K562 (cell line): ENCODE measurements at regions not wholly inside any gene's neighbourhood (a gene's known extent, or its start where the extent isn't known, plus 50 kb on each side); places are given as distances from the start of the nearest gene placed in this dataset.
"Not testable (repeated sequence)": the region's sequence is repeated elsewhere in the genome, so short reads cannot be mapped to it uniquely, and the experiment has no call there.

Experiments
- CTBP1 ChIP-seq: fragments of 450-650 bp; IDR thresholded peaks from 2 replicates; pipeline ENCODE4 v1.6.1; 2016; ENCODE audit warnings: borderline replicate concordance
- EZH2 ChIP-seq: IDR thresholded peaks from 2 replicates; pipeline ENCODE4 v1.6.1; 2012; ENCODE audit warnings: low read depth, mild to moderate bottlenecking, inconsistent platforms, low read length, borderline replicate concordance
- HNRNPH1 ChIP-seq: fragments of 200-400 bp; formaldehyde crosslinking; optimal IDR thresholded peaks from 2 replicates; pipeline ENCODE3; 2017; ENCODE audit warnings: low read depth, mild to moderate bottlenecking, low read length, moderate library complexity
- KDM5B ChIP-seq: fragments of 200-600 bp; sonication (generic); IDR thresholded peaks from 2 replicates; pipeline ENCODE4 v1.6.1; 2012; ENCODE audit warnings: low read depth, mild to moderate bottlenecking, moderate library complexity, low read length, control low read depth, inconsistent platforms; ENCODE audit not compliant: insufficient replicate concordance
- MAFK ChIP-seq: IDR thresholded peaks from 2 replicates; pipeline ENCODE4 v1.6.1; 2011; ENCODE audit warnings: low read length, improper control_type of control experiment
- MTA3 ChIP-seq: fragments of 450-650 bp; formaldehyde crosslinking; IDR thresholded peaks from 2 replicates; pipeline ENCODE4 v1.6.1; 2017; ENCODE audit warnings: mild to moderate bottlenecking, borderline replicate concordance
- RNF2 ChIP-seq: sonication (generic); IDR thresholded peaks from 2 replicates; pipeline ENCODE4 v1.6.1; 2016
- SRF ChIP-seq, 2 experiments: fragments of 250-450, 450-650 bp in 1 of 2; sonication (Bioruptor Pico) in 1 of 2; sonication (generic) in 1 of 2; formaldehyde crosslinking; IDR thresholded peaks; 2 replicates each; pipeline versions ENCODE4 v1.5.0 to v1.5.1; 2020 to 2022; ENCODE audit warnings: mild to moderate bottlenecking in 1 of 2, missing genetic modification reagents in 1 of 2
- ZNF274 ChIP-seq: IDR thresholded peaks from 2 replicates; pipeline ENCODE4 v1.6.1; 2011; ENCODE audit warnings: low read depth, mild to moderate bottlenecking, low read length, moderate library complexity, borderline replicate concordance
- ZNF699 ChIP-seq: fragments of 250-450 bp; sonication (Bioruptor Pico); IDR thresholded peaks from 2 replicates; pipeline ENCODE4 v1.8.0; 2021; ENCODE audit warnings: mild to moderate bottlenecking, moderate library complexity; ENCODE audit not compliant: insufficient replicate concordance
- TF ChIP-seq, protein P1 (sequence below): fragments of 200-800 bp; sonication (Bioruptor generic); IDR thresholded peaks from 2 replicates; pipeline ENCODE4 v1.6.1; 2017; ENCODE audit warnings: missing genetic modification characterization, missing compliant biosample characterization
- TF ChIP-seq, protein P2 (sequence below): sonication (generic); formaldehyde crosslinking; IDR thresholded peaks from 2 replicates; pipeline ENCODE4 v1.8.0; 2022; ENCODE audit warnings: mild to moderate bottlenecking, missing genetic modification reagents
- TF ChIP-seq, protein P3 (sequence below), 2 experiments: fragments of 450-650 bp; formaldehyde crosslinking in 1 of 2; IDR thresholded peaks; 2 replicates each; pipeline versions ENCODE4 v1.4.0 to v1.6.1; 2014 to 2020; ENCODE audit warnings: mild to moderate bottlenecking in 2 of 2, borderline replicate concordance in 1 of 2, low read depth in 1 of 2

DNA sequence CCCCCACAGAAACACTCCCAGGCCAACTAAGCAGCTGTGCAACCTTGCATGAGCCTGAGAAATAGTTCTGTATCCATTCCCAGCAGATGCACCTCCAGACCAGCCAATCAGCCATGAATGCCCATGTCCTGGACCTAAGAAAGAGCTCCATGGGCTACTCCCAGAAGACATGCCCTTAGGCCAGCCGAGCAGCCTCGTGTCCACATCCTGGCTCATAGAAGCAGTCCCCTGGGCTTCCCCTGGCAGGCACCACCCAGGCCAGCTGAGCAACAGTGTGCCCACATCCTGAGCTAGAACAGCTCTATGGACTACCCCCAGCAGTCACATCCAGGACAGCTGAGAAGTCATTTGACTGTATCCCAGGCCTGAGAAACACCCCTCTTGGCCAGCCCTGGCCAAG lies 899.5 kb downstream of the CDY1 start:
- TF ChIP-seq SRF (CRISPR knock-in tag; IDR thresholded peaks at IDR 0.05); MAFK; HNRNPH1; KDM5B; ZNF699 (CRISPR knock-in tag); EZH2; MTA3; CTBP1; ZNF274; RNF2: not testable (repeated sequence)
- TF ChIP-seq, protein P1, sequence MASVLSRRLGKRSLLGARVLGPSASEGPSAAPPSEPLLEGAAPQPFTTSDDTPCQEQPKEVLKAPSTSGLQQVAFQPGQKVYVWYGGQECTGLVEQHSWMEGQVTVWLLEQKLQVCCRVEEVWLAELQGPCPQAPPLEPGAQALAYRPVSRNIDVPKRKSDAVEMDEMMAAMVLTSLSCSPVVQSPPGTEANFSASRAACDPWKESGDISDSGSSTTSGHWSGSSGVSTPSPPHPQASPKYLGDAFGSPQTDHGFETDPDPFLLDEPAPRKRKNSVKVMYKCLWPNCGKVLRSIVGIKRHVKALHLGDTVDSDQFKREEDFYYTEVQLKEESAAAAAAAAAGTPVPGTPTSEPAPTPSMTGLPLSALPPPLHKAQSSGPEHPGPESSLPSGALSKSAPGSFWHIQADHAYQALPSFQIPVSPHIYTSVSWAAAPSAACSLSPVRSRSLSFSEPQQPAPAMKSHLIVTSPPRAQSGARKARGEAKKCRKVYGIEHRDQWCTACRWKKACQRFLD (CRISPR knock-in tag): not testable (repeated sequence)
- TF ChIP-seq, protein P2, sequence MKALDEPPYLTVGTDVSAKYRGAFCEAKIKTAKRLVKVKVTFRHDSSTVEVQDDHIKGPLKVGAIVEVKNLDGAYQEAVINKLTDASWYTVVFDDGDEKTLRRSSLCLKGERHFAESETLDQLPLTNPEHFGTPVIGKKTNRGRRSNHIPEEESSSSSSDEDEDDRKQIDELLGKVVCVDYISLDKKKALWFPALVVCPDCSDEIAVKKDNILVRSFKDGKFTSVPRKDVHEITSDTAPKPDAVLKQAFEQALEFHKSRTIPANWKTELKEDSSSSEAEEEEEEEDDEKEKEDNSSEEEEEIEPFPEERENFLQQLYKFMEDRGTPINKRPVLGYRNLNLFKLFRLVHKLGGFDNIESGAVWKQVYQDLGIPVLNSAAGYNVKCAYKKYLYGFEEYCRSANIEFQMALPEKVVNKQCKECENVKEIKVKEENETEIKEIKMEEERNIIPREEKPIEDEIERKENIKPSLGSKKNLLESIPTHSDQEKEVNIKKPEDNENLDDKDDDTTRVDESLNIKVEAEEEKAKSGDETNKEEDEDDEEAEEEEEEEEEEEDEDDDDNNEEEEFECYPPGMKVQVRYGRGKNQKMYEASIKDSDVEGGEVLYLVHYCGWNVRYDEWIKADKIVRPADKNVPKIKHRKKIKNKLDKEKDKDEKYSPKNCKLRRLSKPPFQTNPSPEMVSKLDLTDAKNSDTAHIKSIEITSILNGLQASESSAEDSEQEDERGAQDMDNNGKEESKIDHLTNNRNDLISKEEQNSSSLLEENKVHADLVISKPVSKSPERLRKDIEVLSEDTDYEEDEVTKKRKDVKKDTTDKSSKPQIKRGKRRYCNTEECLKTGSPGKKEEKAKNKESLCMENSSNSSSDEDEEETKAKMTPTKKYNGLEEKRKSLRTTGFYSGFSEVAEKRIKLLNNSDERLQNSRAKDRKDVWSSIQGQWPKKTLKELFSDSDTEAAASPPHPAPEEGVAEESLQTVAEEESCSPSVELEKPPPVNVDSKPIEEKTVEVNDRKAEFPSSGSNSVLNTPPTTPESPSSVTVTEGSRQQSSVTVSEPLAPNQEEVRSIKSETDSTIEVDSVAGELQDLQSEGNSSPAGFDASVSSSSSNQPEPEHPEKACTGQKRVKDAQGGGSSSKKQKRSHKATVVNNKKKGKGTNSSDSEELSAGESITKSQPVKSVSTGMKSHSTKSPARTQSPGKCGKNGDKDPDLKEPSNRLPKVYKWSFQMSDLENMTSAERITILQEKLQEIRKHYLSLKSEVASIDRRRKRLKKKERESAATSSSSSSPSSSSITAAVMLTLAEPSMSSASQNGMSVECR (CRISPR knock-in tag): not testable (repeated sequence)
- TF ChIP-seq, protein P3, sequence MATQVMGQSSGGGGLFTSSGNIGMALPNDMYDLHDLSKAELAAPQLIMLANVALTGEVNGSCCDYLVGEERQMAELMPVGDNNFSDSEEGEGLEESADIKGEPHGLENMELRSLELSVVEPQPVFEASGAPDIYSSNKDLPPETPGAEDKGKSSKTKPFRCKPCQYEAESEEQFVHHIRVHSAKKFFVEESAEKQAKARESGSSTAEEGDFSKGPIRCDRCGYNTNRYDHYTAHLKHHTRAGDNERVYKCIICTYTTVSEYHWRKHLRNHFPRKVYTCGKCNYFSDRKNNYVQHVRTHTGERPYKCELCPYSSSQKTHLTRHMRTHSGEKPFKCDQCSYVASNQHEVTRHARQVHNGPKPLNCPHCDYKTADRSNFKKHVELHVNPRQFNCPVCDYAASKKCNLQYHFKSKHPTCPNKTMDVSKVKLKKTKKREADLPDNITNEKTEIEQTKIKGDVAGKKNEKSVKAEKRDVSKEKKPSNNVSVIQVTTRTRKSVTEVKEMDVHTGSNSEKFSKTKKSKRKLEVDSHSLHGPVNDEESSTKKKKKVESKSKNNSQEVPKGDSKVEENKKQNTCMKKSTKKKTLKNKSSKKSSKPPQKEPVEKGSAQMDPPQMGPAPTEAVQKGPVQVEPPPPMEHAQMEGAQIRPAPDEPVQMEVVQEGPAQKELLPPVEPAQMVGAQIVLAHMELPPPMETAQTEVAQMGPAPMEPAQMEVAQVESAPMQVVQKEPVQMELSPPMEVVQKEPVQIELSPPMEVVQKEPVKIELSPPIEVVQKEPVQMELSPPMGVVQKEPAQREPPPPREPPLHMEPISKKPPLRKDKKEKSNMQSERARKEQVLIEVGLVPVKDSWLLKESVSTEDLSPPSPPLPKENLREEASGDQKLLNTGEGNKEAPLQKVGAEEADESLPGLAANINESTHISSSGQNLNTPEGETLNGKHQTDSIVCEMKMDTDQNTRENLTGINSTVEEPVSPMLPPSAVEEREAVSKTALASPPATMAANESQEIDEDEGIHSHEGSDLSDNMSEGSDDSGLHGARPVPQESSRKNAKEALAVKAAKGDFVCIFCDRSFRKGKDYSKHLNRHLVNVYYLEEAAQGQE (IDR thresholded peaks at IDR 0.05; ENCODE audit: borderline replicate concordance): not testable (repeated sequence)
- TF ChIP-seq, protein P3 (CRISPR knock-in tag; IDR thresholded peaks at IDR 0.05; ENCODE audit: low read depth): not testable (repeated sequence)
